ENCODE measurements at regions not wholly inside any gene's neighbourhood (a gene's known extent, or its start where the extent isn't known, plus 50 kb on each side); places are given as distances from the start of the nearest gene placed in this dataset.
"Not testable (repeated sequence)": the region's sequence is repeated elsewhere in the genome, so short reads cannot be mapped to it uniquely, and the experiment has no call there.

DNA sequence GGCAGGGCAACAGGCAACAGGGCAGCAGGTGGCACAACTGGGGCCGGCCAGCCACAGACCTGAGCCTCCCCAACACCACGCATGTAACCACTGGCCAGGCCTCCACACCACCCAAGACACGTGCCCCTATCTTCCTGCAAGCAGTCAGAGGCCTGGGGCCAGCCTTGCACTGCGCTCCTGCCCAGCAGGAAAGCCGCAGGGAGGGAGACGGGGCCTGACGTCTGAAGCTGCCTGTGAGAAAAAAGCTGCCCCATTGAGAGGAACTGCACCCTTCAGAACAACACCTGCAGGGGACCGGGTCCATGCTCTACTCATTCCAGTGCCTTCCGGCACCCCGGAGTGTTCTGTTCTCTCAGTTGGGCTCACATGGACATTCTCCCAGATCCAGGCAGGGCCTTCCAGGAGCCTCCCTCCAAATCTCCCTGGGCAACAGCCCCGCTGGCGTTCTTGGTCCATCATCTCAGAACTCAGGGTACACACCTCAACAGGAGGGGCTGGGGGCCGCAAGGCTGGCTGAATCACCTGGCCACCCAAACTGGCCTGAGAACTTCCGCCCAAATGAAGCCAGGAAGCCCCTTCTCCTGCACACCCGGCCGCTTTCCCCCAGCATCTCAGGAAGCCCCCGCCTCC is 5403.6 kb upstream of the TPTE start:
- H3K4me3 ChIP-seq (ENCODE audit: low read depth, low read length); DNase-seq (ENCODE audit: low read depth): not testable (repeated sequence)

DNA sequence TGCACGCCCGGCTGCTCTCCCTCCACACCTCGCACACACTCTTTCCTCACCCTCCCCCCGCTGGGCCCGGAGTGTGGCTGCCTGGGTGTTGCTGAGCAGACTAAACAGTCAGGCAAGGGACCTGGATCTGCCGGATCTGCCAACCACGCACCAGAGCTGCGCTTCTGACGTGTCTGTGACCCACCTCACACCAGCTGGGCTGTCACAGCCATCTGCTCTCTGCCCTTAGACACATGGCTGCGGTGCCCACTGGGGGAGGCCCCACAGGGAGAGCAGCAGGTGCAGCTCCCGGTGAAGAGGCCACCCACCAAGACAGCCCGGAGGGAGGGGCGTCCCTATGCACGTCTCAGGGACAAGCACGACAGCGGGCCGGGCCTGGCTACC is 5403.1 kb upstream of the TPTE start:
- not testable (repeated sequence) for DNase-seq (ENCODE audit: low read depth); H3K4me3 ChIP-seq (ENCODE audit: low read depth, low read length)

DNA sequence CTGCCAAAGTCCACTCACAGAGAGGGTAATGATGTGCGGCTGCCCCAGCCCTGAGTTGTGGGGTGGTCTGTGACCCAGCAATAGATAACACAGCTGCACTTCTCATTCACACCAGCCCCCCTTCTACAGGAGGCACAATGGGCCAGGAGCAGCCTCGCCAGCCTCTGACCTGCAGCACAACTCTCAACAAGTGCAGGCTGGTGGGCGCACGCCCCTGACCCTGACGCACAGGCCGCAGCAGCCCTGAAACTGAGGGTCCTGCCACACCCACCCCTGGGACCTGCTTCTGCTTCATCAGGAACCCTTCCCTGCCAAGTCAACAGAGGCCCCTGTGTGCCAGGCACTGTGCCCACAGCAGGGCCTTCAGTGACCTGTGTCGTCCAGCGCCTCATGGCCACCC is 5402.2 kb upstream of the TPTE start:
- not testable (repeated sequence) for DNase-seq (ENCODE audit: low read depth); H3K4me3 ChIP-seq (ENCODE audit: low read depth, low read length)

DNA sequence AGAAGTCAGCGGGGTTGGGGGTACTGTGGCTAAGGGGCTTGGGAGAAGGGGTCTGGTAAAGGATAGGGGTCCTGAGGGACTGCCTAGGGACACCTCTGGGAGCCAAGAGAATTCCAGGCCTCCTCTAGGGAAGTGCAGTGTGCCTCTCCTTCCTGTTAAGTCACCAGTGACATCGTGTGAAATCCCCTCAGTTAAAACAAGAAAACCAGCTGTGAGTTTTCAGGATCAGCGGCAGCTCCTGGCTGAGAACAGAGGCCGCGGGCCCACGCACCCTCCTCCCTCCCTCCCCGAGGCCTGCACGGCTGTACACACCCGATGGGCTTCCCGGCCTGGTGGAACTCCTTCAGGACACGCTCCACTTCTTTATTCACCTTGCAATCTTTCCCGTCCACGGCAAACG is 5400.0 kb upstream of the TPTE start:
- H3K4me3 ChIP-seq (ENCODE audit: low read depth, low read length); DNase-seq (ENCODE audit: low read depth): not testable (repeated sequence)

DNA sequence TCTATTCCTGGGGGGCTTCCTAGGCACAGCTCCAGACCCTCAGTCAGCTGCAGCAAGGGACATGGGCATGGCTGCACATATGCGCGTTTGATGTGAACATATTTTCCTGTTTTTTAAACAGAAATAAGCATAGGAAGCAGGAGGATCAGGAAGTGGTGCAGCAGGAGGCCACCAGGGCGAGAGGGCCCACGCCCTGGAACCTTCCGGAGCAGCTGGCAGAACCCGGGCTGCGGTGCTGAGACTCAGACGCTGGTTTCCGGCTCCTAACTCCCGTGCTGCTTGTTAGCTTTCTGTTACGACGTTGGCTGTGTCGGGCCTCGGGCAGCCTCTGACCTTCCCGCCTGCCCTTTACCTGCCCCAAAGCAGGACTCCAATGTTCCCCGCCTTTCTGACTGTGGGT is 5399.5 kb upstream of the TPTE start:
- not testable (repeated sequence) for H3K4me3 ChIP-seq (ENCODE audit: low read depth, low read length); DNase-seq (ENCODE audit: low read depth)

DNA sequence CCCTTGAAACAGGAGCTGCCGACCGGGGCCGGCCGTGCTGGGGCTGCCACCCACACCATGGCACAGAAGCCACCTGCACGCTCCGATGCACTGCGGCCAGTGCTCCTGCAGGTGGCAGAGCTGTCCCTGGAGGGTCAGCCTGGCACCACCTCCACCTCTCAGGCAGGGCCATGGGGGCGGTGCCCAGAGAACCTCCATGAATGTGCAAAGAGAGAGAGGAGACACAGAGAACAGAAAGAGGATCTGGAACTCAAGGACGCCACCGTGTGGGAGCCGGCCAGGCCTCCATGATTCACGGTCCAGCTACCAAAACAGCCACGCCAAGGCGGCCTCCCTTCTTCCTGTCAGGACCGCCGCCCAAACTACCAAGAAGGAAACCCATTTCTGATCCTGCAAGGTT is 5397.7 kb upstream of the TPTE start:
- not testable (repeated sequence) for DNase-seq (ENCODE audit: low read depth); H3K4me3 ChIP-seq (ENCODE audit: low read depth, low read length)
- TF ChIP-seq, protein P1, sequence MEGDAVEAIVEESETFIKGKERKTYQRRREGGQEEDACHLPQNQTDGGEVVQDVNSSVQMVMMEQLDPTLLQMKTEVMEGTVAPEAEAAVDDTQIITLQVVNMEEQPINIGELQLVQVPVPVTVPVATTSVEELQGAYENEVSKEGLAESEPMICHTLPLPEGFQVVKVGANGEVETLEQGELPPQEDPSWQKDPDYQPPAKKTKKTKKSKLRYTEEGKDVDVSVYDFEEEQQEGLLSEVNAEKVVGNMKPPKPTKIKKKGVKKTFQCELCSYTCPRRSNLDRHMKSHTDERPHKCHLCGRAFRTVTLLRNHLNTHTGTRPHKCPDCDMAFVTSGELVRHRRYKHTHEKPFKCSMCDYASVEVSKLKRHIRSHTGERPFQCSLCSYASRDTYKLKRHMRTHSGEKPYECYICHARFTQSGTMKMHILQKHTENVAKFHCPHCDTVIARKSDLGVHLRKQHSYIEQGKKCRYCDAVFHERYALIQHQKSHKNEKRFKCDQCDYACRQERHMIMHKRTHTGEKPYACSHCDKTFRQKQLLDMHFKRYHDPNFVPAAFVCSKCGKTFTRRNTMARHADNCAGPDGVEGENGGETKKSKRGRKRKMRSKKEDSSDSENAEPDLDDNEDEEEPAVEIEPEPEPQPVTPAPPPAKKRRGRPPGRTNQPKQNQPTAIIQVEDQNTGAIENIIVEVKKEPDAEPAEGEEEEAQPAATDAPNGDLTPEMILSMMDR (IDR thresholded peaks at IDR 0.05; ENCODE audit: control insufficient read depth, extremely low read depth, insufficient read depth): peak; percentile 38

DNA sequence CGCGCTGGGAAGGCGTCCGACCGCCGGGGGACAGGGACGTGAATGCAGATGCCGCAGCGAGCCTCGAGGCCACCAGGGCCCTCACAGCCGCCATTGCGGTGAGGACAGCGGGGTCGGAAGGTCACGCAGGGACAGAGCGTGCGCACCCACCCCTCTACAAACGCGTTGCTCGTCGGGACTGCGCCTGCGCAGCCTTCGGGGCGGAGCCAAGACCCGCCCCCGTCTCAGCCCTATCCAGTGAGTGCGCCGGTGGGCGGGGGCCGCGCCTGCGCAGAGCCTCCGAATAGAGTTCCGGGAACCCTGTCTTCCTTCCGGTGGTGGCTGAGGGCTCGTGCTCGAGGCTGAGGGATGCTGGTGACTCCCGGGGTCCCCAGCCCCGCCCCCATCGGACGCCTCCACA is 5393.1 kb upstream of the TPTE start:
- DNase-seq (ENCODE audit: low read depth): peak; percentile 22
- H3K4me3 ChIP-seq (ENCODE audit: low read depth, low read length): peak overlapping the region; percentile 45

DNA sequence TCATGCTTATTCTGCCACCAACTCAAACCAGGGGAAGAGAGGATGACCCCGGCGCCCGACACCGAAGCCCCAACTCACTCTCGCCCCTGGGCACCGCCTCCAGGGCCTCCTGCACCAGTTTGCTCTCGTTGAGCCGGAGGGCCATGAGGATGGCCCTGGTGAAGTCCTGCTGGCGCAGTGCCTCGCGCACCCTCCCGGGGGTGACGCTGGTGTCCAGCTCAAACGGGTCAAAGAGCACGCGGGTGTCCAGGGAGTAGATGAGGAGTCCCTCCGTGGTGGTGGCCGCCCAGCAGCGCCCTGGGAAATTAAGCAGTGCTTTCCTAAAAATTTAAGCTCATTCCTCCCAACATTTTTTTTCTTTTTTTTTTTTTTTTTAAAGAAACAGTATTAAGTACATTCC is 5387.6 kb upstream of the TPTE start:
- DNase-seq (ENCODE audit: low read depth); H3K4me3 ChIP-seq (ENCODE audit: low read depth, low read length): not testable (repeated sequence)

DNA sequence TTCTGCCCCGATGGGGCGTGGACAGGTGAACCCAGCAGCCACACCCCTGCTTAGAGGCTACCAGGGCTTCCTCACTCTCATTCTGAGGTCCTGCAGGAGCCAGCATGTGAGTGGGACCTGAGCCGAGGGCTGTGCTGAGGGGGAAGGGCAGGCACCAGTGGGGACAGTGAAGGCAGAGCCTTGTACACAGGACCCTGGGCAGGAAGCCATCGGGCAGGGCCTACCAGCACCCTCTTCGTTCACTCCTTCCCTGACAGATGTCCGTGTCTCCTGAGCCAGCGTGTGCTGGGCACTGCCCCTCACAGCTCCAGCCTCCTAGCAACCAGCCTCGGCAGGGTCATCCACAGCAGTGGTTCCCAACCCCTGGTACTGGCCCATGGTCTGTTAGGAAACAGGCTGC is 5385.0 kb upstream of the TPTE start:
- not testable (repeated sequence) for H3K4me3 ChIP-seq (ENCODE audit: low read depth, low read length); DNase-seq (ENCODE audit: low read depth)

DNA sequence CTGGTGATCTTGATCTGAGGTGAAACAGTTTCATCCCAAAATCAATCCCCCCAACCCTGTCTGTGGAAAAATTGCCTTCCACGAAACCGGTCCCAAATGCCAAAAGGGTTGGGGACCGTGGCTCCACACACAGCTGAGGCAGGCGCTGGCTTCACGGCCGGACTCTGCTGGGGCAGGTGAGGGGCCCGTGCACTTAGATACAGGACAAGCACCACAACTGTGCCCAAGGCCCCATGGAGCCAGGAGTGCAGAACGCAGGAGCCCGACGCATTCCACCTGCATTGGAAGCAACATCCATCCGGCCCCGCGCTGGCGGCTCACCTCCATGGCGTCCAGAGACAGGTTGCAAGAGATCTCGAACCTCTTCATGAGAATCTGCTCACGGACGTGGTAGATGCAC is 5384.4 kb upstream of the TPTE start:
- DNase-seq (ENCODE audit: low read depth); H3K4me3 ChIP-seq (ENCODE audit: low read depth, low read length): not testable (repeated sequence)

DNA sequence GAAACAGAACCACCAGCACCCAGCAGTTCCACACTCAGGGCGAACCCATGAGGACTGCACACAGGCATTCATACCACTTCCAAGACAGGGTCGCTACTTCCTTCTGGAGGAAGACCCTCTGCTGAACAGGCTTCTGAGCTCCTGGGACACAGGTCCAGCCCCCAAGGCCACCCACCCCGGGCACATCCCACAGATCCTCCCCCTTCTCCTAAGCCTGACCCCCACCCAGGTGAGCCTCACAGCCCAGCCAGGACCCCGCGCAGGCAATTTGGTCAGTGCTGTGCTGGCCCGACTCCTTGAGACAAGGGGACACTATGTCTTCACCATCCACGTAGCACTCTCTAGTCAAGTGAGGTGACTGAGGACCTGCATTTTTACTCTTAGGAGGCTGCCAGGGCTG is 5382.7 kb upstream of the TPTE start:
- H3K4me3 ChIP-seq (ENCODE audit: low read depth, low read length); DNase-seq (ENCODE audit: low read depth): not testable (repeated sequence)

DNA sequence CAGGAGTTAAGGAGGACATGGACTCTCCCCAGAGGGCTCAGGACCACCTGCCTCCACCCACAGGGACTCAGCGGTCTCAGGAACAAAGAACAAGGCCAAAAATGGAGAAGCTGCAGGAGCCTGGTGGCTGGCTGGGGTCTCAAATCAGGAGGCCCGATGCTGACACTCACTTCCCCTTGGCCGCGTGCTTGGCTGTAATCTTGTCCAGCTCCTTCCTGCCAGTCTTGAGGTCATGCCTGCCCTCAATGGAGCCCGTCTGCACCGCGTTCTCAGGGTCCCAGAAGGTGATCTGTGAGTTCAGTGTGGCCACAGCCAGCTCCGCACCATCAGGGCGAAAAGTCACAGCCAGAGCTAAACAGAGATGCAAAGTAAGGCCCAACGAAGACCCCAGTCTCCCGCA is 5381.9 kb upstream of the TPTE start:
- H3K4me3 ChIP-seq (ENCODE audit: low read depth, low read length); DNase-seq (ENCODE audit: low read depth): not testable (repeated sequence)

DNA sequence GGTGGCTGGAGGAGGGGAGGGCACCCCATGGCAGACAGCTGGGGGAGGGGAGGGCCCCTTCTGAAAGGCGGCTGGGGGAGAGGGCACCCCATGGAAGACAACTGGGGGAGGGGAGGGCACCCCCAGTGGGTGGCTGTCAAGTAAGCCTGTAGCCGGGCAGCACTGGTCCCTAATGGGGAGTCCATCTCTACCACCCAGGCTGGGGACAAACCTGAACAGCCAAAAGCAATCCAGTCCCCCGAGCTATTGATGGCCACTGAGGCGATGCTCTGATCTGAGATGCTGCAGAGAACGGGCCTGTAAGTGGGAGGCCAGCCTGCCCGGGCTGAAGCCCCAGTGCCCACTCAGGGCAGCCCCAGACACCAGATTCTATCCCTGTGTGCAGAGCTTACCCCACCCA is 5378.4 kb upstream of the TPTE start:
- H3K4me3 ChIP-seq (ENCODE audit: low read depth, low read length); DNase-seq (ENCODE audit: low read depth): not testable (repeated sequence)

DNA sequence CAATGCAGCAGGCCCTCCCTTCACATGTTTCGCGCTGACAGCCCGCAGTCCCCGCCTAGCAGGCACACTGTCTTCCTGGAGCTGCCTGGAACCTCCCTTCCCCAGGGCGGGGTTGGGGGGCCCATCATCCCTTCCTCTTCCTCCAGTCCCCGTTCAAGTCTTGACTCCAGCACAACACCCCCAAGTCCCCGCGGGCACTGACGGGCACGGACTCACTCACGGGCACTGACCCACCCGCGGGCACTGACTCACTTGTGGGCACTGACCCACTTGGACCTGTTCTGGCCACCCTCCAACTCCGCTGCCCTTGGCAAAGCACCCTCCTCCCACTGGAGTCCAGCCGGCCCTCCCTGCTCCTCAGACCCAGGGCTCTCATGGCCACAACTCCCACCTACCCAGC is 5376.7 kb upstream of the TPTE start:
- DNase-seq (ENCODE audit: low read depth); H3K4me3 ChIP-seq (ENCODE audit: low read depth, low read length): not testable (repeated sequence)

DNA sequence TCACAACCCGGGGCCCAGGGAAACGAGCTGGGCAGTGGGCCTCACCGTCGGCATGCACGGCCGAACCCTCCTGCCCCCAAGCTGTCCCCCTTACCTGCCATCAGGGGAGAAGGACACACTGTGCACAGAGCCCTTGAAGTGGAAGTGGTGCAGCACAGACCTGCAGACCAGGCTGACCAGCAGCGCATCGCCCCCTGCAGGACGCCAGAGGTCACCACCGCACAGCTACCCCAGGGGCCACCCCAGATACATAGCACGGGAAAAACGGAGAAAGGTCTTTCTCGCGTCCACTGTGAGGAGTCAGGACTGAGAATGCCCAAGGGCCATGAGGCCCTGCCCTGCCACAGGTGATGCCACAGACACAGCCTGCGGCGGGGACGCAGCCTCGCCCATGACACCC is 5373.7 kb upstream of the TPTE start:
- DNase-seq (ENCODE audit: low read depth); H3K4me3 ChIP-seq (ENCODE audit: low read depth, low read length): not testable (repeated sequence)
- TF ChIP-seq, protein P1 (IDR thresholded peaks at IDR 0.05; ENCODE audit: control insufficient read depth, extremely low read depth, insufficient read depth): peak; percentile 19; the same call in 1 of the 2 replicates

DNA sequence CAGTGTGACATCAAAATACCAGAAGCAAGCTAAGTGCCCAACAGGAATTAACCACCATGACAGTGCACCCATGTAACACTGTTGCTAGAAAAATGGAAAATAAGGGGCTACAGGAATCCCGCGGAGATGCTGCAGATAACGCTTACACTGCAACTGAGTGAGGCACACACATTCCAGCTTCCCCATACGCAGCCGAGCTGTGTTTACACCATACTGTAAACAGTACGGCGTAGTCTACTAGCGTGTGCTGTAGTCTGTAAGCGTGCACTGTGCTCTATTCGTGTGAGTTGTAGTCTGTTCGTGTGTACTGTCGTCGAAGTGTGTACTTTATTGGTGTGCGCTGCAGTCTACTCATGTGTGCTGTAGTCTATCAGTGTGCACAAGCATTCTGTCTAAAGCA is 5372.2 kb upstream of the TPTE start:
- H3K4me3 ChIP-seq (ENCODE audit: low read depth, low read length); DNase-seq (ENCODE audit: low read depth): not testable (repeated sequence)

DNA sequence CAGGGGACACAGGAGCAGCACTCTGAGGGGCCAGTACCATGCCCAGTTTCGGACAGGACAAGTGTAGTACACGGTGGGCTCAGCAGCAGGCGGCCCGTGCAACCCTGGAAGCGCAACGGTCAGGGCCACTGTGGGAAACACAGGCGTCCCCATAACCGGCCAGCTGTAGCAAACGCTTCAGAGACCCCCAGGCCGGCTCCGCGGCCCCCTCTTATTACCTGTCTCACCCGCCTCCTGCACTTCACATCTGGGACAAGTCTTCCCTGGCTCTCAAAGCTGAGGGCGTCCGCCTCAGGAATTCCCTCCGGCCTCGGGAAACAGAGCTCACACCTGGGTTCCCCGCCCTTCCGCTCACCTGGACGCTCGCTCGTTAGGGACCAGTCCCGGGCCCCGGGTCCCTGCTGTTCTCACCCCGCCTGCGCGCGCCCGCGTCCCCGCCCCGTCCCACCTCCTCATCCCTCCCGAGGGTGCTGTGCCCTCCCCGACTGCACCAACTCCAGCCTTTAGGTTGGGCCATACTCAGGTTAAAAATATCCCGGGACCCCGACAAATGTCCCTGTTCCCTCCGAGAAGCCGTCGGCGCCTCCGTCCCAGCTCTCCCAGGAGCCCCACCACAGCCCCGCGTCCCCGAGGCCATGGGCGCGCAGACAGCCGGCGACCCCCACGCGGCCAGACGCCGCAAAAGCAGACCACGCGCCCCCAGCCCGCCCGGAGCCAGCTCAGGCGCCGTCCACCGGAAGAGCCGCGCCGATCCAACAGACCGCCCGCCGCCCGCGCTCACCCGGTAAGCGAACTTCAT is 5367.3 kb upstream of the TPTE start:
- H3K4me3 ChIP-seq (ENCODE audit: low read depth, low read length): peak overlapping the region; percentile 44
- DNase-seq (ENCODE audit: low read depth): not testable (repeated sequence)

DNA sequence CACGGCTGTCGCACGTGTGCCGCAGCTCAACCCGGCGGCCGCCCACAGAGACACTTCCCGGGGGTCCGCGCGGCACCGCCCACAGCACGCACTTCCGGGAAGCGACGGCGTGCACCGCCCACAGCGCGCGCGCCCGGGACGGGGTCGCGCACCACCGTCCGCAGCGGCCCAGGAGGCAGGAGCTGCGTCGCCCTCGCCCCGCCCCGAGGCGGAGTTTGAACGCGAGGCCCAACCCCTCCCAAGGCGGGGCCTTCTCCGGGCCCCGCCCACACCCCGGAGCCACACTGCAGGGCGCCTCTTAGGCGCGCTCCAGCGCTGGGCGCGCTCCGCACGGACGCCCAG is 5366.8 kb upstream of the TPTE start:
- peak; percentile 14 for DNase-seq (ENCODE audit: low read depth)
- peak overlapping the region; percentile 44 for H3K4me3 ChIP-seq (ENCODE audit: low read depth, low read length)
